ENCODE measurements at regions not wholly inside any gene's neighbourhood (a gene's known extent, or its start where the extent isn't known, plus 50 kb on each side); places are given as distances from the start of the nearest gene placed in this dataset.

GRCh38 chr2:6526093-6526824, 339.4 kb downstream of the CMPK2 start:
- DNase-seq (ENCODE audit: low read depth), result no peak

- no peak for DNase-seq (ENCODE audit: low read depth)
Measured at GRCh38 chr2:6531304-6531703, 334.4 kb downstream of the CMPK2 start.

GRCh38 chr2:6535572-6535971, 330.1 kb downstream of the CMPK2 start:
- DNase-seq (ENCODE audit: low read depth), result no peak

- DNase-seq (ENCODE audit: low read depth), result no peak
Measured at GRCh38 chr2:6538607-6539006, 327.1 kb downstream of the CMPK2 start.

- no peak for DNase-seq (ENCODE audit: low read depth)
Measured at GRCh38 chr2:6545336-6545735, 320.4 kb downstream of the CMPK2 start.

GRCh38 chr2:6545795-6546194, 319.9 kb downstream of the CMPK2 start:
- no peak for DNase-seq (ENCODE audit: low read depth)

- DNase-seq (ENCODE audit: low read depth), result no peak
Measured at GRCh38 chr2:6554466-6554865, 311.2 kb downstream of the CMPK2 start.

GRCh38 chr2:6556755-6557154, 309.0 kb downstream of the CMPK2 start:
- DNase-seq (ENCODE audit: low read depth), result no peak

- DNase-seq (ENCODE audit: low read depth), result no peak
Measured at GRCh38 chr2:6557737-6558136, 308.0 kb downstream of the CMPK2 start.

- no peak for DNase-seq (ENCODE audit: low read depth)
Measured at GRCh38 chr2:6562771-6563170, 302.9 kb downstream of the CMPK2 start.

- no peak for DNase-seq (ENCODE audit: low read depth)
Measured at GRCh38 chr2:6564326-6564725, 301.4 kb downstream of the CMPK2 start.

GRCh38 chr2:6574121-6574520, 291.6 kb downstream of the CMPK2 start:
- no peak for DNase-seq (ENCODE audit: low read depth)

- DNase-seq (ENCODE audit: low read depth), result no peak
Measured at GRCh38 chr2:6576302-6576701, 289.4 kb downstream of the CMPK2 start.

GRCh38 chr2:6577960-6578359, 287.7 kb downstream of the CMPK2 start:
- no peak for DNase-seq (ENCODE audit: low read depth)

GRCh38 chr2:6578416-6578815, 287.3 kb downstream of the CMPK2 start:
- no peak for DNase-seq (ENCODE audit: low read depth)

- no peak for DNase-seq (ENCODE audit: low read depth)
Measured at GRCh38 chr2:6579281-6579680, 286.4 kb downstream of the CMPK2 start.

- DNase-seq (ENCODE audit: low read depth), result no peak
Measured at GRCh38 chr2:6580982-6581381, 284.7 kb downstream of the CMPK2 start.

- no peak for DNase-seq (ENCODE audit: low read depth)
Measured at GRCh38 chr2:6589150-6589549, 276.6 kb downstream of the CMPK2 start.

- no peak for DNase-seq (ENCODE audit: low read depth)
Measured at GRCh38 chr2:6590442-6590841, 275.3 kb downstream of the CMPK2 start.

GRCh38 chr2:6602471-6602870, 263.2 kb downstream of the CMPK2 start:
- no peak for DNase-seq (ENCODE audit: low read depth)

GRCh38 chr2:6605836-6606505, 259.7 kb downstream of the CMPK2 start:
- DNase-seq (ENCODE audit: low read depth), result no peak

- DNase-seq (ENCODE audit: low read depth), result no peak
Measured at GRCh38 chr2:6617794-6618193, 247.9 kb downstream of the CMPK2 start.

GRCh38 chr2:6618201-6618600, 247.5 kb downstream of the CMPK2 start:
- DNase-seq (ENCODE audit: low read depth), result no peak

- DNase-seq (ENCODE audit: low read depth), result no peak
Measured at GRCh38 chr2:6623746-6624145, 242.0 kb downstream of the CMPK2 start.
